Testis (tissue), 2 donors: ENCODE measurements at regions not wholly inside any gene's neighbourhood (a gene's known extent, or its start where the extent isn't known, plus 50 kb on each side); places are given as distances from the start of the nearest gene placed in this dataset.

Source experiments
- CTCF ChIP-seq, 3 experiments: fragments of 450-650 bp in 2 of 3; fragments of 200-600 bp in 1 of 3; sonication (generic) in 1 of 3; IDR thresholded peaks; one replicate each; pipeline ENCODE4 v1.5.1; 2016 to 2019; ENCODE audit warnings: antibody characterized with exemption in 3 of 3, mild to moderate bottlenecking in 2 of 3, moderate library complexity in 1 of 3
- POLR2A ChIP-seq: fragments of 450-650 bp; IDR thresholded peaks from one replicate; pipeline ENCODE4 v1.6.1; 2017; ENCODE audit warnings: antibody characterized with exemption, mild to moderate bottlenecking, moderate library complexity

GRCh38 chr1:188611432-188611831 lies 1782.7 kb downstream of the PLA2G4A start:
- TF ChIP-seq CTCF (IDR thresholded peaks at IDR 0.05), result no peak
- TF ChIP-seq POLR2A, result no peak
